AG04449 (cell line): ENCODE measurements at regions not wholly inside any gene's neighbourhood (a gene's known extent, or its start where the extent isn't known, plus 50 kb on each side); places are given as distances from the start of the nearest gene placed in this dataset.
"Not testable (repeated sequence)": the region's sequence is repeated elsewhere in the genome, so short reads cannot be mapped to it uniquely, and the experiment has no call there.

ENCODE experiments used
- CTCF ChIA-PET: fragments of 350-600 bp; formaldehyde crosslinking; extraction: SDS; loops from one replicate; lab custom pipeline; 2021; ENCODE audit warnings: antibody characterized with exemption; lab: Yijun Ruan, JAX
- POLR2A ChIA-PET: fragments of 400-600, 350-600 bp; formaldehyde crosslinking; extraction: SDS; loops from one replicate; lab custom pipeline; 2020; ENCODE audit warnings: antibody characterized with exemption, inconsistent platforms; lab: Yijun Ruan, JAX
- DNase-seq: peaks from one replicate; pipeline ENCODE4 v3.0.0-alpha.2; 2010; ENCODE audit warnings: low read depth, low spot score
- H3K4me3 ChIP-seq: 2 replicates; pipeline ENCODE4 v1.5.1; 2011; ENCODE audit warnings: low read depth, mild to moderate bottlenecking, control low read depth, low read length

- CTCF ChIA-PET, H3K4me3 ChIP-seq, DNase-seq, POLR2A ChIA-PET: not testable (repeated sequence)
These were observed 70.1 kb upstream of the PTPN20 start for GRCh38 chr10:46841051-46841593.

GRCh38 chr10:46845194-46845593 lies 66.0 kb upstream of the PTPN20 start:
- DNase-seq, H3K4me3 ChIP-seq, CTCF ChIA-PET, POLR2A ChIA-PET: not testable (repeated sequence)

GRCh38 chr10:46845640-46846039 lies 65.6 kb upstream of the PTPN20 start:
- POLR2A ChIA-PET, CTCF ChIA-PET, H3K4me3 ChIP-seq, DNase-seq: not testable (repeated sequence)

GRCh38 chr10:46860753-46861152 lies 50.5 kb upstream of the PTPN20 start:
- DNase-seq, H3K4me3 ChIP-seq, CTCF ChIA-PET, POLR2A ChIA-PET: not testable (repeated sequence)
